ENCODE measurements at regions not wholly inside any gene's neighbourhood (a gene's known extent, or its start where the extent isn't known, plus 50 kb on each side); places are given as distances from the start of the nearest gene placed in this dataset.
"Not testable (repeated sequence)": the region's sequence is repeated elsewhere in the genome, so short reads cannot be mapped to it uniquely, and the experiment has no call there.

DNA sequence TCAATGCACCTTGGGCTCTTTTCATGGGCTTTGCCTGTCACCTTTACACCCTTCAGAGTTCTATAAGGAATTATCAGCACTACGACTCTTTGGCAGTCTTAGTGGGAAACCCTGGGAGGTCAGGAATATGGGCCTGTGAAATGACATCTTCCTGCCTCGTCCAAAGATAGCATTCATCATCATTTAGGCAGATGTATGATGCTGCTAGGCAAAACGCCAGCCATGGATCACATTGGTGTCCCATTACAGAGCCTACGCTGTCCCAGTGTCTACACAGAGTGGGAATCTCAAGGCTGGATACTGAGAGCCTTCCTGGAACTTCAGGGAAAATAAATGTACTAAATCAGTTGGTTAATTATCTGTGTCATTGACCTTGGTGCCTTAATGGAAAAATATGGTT, 259.4 kb upstream of the CELF2 start:
- DNase-seq (ENCODE audit: low read depth in 2 of 2) = no peak

DNA sequence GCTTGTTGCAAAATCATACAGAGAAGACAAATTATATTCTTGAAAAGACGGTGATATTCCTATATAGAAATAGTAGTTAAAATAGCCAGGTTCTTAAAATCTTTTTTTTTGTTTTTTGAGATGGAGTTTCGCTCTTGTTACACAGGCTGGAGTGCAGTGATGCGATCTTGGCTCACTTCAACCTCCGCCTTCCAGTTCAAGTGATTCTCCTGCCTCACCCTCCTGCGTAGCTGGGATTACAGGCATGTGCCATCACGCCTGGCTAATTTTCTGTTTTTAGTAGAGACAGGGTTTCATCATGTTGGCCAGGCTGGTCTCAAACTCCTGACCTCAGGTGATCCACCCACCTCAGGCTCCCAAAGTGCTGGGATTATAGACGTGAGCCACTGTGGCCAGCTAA, 257.9 kb upstream of the CELF2 start:
- not testable (repeated sequence) for DNase-seq (ENCODE audit: low read depth in 2 of 2)

DNA sequence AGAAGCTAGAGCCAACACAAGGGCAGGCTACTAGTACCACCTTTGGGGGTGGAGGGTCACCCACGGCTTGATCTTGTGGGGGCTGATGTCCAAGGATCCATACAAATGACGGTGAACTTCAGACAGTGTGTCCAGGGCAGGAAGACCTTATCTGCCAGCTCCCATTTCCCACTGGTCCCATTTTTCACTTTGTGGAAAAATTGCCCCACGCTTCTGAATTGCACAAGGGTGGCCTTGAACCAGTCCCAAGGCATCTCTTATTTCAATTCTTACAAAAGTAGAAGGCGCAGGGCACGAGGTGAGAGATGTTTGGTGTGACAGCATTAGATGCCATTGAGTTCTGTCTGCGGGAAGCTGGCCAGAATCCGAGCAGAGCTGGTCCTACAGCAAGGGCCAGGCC, 252.7 kb upstream of the CELF2 start:
- DNase-seq (ENCODE audit: low read depth in 2 of 2) = no peak

DNA sequence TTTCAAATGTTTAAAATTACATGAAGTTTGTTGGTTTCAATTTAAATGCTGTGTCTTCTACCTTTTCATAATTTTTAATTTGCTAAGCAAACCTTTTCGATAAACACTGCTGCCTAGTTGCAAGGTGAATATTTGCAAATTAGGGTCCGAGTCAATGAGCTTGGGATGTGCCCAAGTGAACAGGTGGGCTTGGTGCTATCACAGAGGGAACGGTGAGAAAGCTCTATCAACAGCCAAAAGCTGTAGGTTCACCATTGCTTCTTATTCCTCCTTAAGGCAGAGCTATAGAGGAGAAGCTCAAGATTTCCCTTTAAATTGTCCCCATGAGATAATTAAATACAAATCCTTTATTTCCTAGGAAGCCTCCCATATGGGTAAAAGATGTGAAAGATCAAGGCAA, 245.3 kb upstream of the CELF2 start:
- no peak for DNase-seq (ENCODE audit: low read depth in 2 of 2)

DNA sequence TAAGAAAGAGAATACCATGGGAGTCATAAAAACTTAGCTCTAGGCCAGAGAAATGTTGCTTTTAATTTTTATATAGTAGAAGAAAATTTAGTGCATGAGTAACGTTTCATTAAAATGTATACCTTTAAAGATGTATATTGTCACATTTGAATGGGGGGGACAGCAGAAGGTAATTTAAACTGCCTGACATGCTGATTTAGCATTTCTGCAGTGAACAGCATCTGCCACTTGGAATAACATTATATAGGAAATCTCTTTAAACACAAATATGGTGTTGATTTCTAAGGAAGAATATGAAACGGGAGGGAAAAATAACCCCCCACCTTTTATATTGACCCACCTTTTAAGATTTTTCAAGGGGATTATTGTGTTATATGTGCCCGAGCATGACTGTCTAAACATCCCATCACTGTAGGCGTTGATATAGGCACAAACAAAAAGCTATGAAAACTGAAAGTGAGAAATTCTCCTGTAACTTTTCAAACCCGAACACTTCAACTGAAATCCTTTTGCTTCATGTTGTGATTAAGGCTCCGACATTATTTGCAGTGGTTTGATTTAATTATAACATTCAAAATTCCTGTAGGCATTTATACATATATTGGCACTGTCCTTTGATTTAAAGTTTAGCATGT, 244.7 kb upstream of the CELF2 start:
- no peak for DNase-seq (ENCODE audit: low read depth in 2 of 2)

DNA sequence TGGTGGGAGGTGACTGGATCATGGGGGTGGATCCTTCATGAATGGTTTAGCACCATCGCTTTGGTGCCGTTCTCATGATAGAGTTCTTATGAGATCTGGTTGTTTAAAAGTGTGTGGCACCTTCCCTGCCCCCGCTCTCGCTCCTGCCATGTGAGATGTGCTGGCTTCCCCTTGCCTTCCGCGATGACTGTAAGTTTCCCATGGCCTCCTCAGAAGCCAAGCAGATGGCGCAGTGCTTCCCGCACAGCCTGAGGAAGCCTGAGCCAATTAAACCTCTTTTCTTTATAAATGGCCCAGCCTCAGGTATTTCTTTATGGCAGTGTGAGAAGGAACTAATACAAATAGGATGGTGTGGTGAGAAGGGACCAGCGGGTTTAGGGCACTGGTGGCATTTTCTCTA, 243.3 kb upstream of the CELF2 start:
- no peak for DNase-seq (ENCODE audit: low read depth in 2 of 2)

DNA sequence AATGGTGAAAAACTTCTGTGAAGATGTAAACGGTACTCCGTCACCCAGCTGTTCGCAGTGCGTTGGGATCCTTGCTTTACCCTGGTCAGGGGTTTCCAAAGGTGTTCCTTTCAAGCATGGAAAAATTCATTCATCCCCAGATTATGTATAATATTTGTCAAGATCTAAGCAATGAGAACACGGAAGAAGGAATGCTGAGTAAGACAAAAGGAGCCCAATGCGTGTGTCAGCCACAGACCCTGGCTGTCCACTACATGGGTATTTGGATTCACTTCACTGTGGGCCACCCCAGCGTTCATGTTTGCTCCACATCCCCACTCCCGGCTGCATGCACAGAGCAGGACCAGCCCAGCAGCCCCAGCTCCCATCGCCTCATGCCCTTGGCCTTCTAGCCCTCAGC, 241.3 kb upstream of the CELF2 start:
- DNase-seq (ENCODE audit: low read depth in 2 of 2) = no peak

DNA sequence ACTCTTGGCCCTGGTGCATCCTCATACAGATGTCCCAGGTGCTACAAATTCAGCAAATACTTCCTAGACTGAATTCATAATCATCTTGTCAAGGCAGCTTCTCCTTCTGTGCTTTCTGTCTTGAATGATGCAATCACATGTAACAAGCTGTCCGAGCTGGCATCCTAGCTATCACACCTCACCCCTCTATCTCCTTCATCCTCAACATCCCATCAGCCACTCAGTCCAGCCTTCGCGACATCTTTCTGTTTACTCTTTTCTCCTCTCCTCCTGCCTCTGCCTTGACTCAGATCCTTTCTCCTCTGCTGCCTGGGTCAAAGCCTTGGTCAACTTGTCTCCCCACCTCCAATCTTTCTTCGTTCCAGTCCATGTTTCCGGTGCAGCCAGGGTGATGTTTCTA, 240.4 kb upstream of the CELF2 start:
- DNase-seq (ENCODE audit: low read depth in 2 of 2) = no peak

DNA sequence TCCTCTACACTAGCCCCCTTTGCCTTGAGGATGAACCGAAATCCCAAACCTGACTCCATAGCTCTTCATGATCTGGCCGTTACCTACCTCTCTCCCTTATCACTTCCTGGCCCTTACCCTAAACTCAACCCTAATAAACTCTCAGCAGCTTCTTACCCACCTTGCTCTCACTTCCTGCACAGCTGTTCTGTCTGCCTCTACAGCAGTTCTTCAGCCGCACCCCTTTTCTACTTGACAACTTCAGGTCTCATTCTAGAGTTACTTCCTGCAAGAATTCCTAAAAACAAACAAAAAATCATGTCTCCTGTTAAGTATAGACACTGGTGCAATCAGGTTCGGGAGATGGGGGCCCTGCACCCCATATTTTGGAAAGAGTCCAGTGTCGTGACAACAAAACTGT, 239.9 kb upstream of the CELF2 start:
- DNase-seq (ENCODE audit: low read depth in 2 of 2) = no peak

DNA sequence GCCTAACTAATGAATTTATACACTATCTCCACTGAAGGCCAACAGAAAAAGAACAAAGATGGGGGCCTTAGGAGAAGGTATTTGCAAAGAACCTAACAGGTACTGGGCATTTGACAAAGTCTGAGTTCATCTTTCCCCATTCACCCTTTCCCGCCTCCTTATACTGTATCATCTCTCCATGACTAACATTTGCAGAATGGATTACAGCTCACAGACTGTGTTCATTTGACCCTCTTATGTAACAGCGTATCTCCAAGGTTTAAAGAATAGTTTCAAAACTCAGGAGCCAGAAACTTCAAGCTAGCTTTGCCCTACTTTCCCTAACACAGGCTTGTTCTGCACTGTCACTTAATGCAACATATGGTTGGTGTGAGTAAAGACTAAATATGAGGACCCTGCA, 238.7 kb upstream of the CELF2 start:
- no peak for DNase-seq (ENCODE audit: low read depth in 2 of 2)

DNA sequence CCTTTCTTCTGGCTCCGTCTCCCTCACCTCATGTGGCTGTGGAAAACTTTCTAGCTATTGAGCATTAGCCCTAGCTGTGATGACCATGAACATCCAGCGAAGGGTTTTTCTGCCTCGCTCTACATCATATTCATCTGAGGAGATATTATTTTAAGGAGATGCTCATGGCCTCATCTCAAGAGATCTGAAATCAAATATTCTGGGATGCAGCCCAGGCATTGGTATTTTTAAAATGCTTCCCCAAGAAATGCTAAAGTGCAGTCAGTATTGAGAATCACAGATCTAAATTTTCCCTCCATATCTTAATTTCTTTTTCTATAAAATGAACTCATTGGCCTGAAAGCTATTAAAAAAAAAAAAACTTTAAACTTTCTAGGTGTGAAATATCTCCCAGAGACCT, 238.2 kb upstream of the CELF2 start:
- no peak for DNase-seq (ENCODE audit: low read depth in 2 of 2)

DNA sequence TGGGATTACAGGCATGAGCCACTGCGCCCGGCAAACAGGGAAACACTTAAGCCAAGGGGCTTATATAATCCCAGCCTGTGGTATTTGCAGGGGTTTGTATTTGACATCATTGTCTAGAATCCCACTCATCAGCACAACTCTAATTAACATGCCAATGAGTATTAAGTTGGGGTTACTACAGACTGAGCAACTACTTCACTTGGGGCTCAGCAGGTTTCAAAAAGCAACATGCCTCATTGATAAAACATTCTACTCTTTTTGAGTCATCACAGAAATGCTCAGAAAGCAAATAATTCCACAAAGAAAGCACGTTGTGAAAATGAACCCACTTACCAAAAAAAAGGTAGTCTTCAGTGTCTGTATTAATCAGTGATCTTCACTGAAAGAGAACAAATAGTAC, 236.9 kb upstream of the CELF2 start:
- DNase-seq (ENCODE audit: low read depth in 2 of 2) = no peak

DNA sequence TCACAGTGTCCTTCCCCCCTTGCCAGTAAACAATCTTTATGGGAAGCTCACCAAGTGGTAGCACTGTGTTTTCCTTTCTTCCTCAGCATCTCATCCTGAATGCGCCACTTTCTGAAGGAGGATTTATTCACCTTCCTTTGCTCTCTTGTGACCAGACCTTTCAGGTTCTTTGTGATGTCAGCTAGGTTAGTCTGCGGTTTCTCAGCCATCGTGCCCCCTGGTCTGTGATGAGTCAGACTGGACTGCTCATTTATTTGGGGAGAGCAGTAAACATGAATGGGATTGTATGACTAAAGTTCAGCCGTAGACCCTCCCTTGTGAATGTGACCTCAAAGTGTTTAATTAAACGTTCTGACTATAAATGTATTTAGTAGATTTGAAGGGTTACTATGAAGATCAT, 235.1 kb upstream of the CELF2 start:
- no peak for DNase-seq (ENCODE audit: low read depth in 2 of 2)

DNA sequence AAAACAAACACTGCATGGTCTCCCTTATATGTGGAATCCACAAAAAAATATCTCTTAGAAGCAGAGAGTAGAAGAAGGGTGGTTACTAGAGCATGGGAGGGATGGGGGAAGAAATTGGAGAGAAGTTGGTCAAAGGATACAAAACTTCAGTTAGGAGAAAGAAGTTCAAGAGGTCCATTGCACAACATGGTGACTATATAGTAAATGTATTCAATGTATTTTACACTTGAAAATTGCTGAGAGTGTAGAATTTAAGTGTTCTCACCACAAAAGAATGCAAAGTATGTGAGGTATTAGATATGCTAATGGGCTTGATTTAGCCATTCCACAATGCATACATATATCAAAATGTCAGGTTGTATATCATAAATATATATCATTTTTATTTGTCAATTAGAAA, 232.0 kb upstream of the CELF2 start:
- DNase-seq (ENCODE audit: low read depth in 2 of 2) = no peak

DNA sequence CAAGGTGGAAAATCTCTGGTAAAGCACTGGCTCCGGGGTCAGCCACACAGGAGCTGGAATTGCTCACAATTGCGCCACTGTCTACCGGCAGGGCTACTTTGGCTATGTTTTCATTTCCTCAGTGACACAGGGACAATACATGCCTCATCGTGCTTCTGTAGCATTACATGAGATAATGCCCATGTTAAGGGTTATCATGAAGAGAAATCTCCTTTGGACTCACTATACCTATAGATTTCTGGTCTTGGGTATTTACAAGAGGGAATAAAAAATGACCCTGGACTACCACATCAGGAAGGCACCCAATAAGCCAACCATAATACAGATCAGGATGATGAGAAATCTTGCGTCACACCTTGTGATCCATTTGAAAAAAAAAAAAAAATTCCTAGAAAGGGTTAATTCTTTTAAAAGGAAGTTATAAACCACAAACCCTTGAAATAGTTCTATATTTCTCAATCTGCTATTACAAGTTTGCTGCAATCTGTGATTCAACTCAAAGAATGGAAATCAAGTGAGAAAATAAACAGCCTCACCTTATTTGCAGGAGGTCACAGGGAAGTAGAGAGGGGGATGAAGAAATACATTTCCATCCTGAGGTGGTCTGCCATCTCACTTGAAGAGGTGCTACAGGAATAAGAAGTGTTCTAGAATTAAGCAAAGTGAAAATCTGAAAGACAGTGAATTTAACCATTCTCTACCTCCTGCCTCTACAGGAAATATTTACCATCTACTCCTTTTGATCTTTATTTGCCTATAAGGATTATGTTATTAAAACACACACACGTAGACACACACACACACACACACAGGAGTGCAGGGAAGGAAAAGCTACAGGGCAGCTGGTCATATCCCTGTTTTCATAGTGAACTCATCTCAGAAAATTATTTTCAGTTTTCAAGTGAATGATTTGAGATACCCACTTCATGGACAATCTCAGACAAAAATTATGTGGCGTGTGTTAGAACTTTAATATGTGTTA, 231.3 kb upstream of the CELF2 start:
- DNase-seq (ENCODE audit: low read depth in 2 of 2) = no peak

DNA sequence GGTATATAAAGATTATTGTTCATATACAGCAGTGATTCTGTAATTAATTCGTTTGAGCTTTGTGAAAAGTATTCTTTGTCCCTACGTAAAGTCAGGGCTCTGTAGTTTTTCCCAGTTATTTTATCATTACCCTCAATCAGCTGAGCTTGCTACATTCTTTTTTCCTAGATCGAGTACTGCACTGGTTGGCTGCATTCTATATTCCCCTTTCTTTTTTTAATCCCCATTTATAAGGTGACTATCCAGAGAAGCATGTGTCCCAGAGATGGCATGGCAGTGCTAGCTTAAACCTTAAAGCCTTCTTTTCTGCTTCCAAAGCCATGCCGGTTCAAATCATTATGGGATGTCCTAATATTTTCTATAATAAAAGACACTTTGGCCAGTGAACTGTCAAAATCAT, 230.1 kb upstream of the CELF2 start:
- no peak for DNase-seq (ENCODE audit: low read depth in 2 of 2)

DNA sequence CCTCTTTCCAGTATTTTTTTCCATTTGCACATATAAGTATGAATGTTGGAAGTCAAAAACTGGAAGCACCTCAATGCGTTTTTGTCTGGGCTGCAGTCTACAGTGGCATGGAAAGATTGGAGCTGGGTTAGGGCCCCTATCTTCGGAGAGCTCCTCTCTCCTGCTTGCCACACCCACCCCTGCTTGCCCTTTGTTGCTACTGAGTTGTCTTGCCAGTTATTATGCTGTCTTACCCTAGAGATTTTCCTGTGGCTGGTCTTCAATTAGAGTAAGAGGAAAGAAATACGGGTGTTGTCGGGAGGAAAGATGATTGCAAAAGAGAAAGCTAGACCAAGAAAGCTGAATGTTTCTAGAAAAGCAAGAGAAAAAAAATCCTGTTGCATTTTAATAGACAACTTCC, 228.9 kb upstream of the CELF2 start:
- no peak for DNase-seq (ENCODE audit: low read depth in 2 of 2)

DNA sequence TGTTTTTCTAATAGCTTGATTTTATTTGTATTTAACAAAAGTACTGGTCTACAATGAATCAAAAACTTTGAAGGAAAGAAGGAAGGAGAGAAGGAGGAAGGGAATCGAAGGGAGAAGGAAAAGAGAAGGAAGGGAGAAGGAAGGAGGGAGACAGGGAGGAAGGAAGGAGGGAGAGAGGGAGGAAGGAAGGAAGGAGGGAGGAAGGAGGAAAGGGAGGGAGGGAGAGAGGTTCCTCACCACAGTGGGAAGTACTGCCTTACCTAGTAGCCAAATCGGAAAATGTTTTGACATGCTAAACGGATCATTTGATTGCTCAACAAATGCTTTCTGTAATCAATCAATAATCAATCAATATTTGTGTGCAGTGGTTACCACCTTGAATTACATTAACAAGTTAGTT, 225.8 kb upstream of the CELF2 start:
- no peak for DNase-seq (ENCODE audit: low read depth in 2 of 2)

DNA sequence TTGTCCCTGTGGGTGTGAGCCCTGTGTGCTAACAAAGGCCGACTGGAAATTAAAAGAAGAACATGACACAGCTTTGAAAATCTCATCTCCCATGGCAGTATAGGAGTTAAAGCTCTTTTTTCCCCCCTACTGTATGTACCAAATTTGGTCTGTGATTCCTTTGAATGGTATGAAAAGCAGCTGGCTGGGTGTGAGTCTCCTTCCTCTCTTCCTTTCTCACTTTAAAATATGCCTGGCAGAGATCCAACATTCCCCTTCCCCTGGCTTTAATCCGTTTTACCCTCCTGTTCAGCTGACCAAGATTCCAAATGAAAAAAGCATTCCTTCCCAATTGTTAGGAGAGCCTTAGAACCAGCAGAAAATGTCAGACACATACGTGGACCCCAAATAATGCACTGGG, 225.0 kb upstream of the CELF2 start:
- DNase-seq (ENCODE audit: low read depth in 2 of 2) = no peak

DNA sequence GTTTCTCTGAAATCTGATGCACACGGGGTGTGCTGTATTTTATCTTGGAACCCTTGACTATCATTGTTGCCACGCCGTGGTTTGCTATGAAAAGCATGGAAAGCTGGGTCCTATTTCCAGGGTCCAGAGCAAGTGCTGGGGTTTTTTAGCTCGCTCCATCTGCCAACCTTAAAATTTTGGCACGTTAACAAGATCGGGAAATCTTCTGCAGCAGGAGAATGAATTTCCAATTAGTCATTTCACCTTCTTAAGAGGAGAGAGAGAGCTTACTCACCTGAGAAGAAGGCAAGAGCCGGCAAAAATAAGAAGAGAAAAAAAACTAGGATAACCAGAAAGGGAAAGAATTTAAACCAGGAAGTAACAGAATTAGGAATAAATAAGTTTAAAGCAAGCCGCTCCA, 223.6 kb upstream of the CELF2 start:
- DNase-seq (ENCODE audit: low read depth in 2 of 2) = no peak

DNA sequence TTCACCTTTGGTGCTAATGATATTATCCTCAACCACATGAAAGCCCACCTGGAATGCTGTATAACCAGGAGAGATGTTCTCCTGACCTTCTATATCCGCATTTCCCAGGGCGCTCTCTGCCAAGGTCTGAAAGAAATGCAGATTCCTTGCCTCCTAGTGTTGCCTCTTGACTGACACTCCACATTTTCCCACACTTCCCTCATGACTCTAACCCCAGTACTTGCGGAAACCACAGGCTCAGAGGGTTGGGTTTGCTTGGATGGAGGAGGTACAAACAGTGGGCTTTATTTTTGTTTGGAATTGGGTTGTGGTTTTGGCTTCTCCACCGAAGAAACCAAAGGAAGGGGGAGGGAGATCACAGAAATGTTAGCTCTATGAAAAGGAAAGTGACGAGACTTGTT, 222.9 kb upstream of the CELF2 start:
- no peak for DNase-seq (ENCODE audit: low read depth in 2 of 2)

DNA sequence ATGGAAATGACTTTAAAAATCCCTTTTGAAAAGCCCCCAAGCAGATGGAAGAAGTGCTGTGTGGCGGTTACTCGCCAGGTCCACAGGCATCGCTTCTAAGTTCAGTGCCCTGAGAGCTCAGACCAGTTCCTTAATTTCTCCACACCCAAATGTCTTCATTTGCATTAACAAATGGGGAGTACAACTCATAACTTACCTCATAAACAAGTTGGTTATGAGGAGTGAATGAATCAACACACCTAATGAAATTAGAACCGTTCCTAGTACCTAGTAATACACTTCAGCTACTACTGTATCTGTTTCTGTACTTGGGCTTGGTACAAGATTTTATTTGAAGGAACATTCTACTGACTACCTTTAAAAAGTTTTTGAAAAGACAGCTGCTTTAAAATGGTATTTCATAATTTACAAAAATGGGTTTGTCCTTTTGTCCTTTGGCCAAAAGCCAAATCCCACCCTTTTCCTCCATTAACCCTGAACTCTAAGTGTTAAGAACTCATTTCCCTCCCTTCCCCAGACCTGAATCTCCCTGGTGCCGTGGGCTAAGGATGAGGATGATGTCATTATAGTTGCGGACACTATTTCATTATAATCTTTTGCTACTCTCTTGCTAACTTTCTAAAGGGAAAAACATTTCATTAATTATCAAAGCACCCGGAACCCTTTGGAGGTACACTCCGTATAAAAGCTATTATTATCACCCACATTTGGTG, 221.5 kb upstream of the CELF2 start:
- no peak for DNase-seq (ENCODE audit: low read depth in 2 of 2)
